ENCODE measurements at regions not wholly inside any gene's neighbourhood (a gene's known extent, or its start where the extent isn't known, plus 50 kb on each side); places are given as distances from the start of the nearest gene placed in this dataset.

- no peaks in the 10 kb centered on the region for H3K9me3 Mint-ChIP-seq
- WGBS (ENCODE audit: insufficient coverage) = no CpG with 5 or more reads among the region's 1 CpG
- H3K4me3 Mint-ChIP-seq = no peak overlapping the region
- no peaks in the 10 kb centered on the region for H3K36me3 Mint-ChIP-seq
- ChIA-PET CTCF (no interaction called here), POLR2A (no interaction called here)
- Histone ChIP-seq H3K4me3 (ENCODE audit: control insufficient read depth in 1 of 2, extremely low read depth in 1 of 2, low read length in 1 of 2) (no peak overlapping the region), H3K27ac (ENCODE audit: low read length) (no peak overlapping the region), H3K36me3 (ENCODE audit: control insufficient read depth in 2 of 2, extremely low read depth in 1 of 2, insufficient read depth in 1 of 2, low read length in 1 of 2) (no peaks in the 10 kb centered on the region), H3K4me1 (ENCODE audit: control insufficient read depth in 1 of 2, extremely low read depth in 1 of 2, insufficient read depth in 2 of 2, low read length in 2 of 2) (no peaks in the 10 kb centered on the region), H3K27me3 (replicated peaks in 1 of 2; ENCODE audit: control insufficient read depth in 2 of 2, extremely low read depth in 1 of 2, insufficient read depth in 2 of 2, low read length in 1 of 2) (peaks cover 0 to 35% of the 10 kb centered on the region in 2 experiments), H3K9me3 (no peaks in the 10 kb centered on the region)
- H3K27me3 Mint-ChIP-seq = peaks cover 35 to 37% of the 10 kb centered on the region in 2 donors
- ATAC-seq (replicated peaks in 1 of 4) (no peak), DNase-seq (no peak)
- H3K4me1 Mint-ChIP-seq = no peaks in the 10 kb centered on the region
- no peak overlapping the region for H3K27ac Mint-ChIP-seq
Measured at GRCh38 chr11:115761348-115761747, 257.1 kb upstream of the CADM1 start.

DNA sequence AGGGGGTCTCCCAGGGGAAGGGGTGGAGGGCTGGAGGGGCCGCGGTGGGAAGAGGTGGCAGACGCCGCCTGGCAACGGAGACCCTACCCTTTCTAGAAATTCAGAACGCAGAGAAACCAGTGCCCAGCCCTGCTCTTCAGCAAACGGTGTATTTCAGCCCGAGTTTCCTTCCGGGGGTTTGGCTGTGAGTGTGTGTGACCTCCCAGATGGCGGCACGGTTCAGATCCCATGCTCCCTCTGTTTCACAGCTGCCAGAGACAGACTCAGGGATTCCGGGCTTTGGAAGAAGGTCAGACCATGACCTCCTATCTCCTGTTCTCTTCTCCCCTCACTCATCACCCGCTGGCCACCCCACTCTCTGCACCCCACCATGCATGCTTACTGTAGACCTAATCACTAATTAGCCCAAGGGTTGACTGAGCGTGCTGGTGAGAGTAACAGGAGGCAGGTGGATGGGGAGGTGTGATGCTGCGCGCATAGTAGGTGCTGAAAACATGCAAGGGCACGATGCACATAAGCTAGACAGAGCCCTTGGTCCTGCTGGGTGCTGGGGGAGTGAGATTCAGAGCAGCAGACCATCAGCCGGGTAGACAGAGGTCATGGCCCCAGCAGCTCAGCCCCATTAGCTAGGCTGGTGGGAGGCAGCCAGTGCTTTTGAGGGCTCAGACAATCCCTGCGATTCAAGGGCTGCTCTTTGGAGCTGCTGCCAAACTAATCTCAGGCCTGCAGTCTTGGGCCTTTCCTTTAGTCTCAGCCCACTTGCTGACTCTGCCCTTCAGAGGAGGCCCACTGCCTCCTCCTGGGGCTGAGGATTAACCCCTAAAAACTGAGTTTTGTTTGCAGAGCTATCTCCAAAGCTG lies 256.5 kb upstream of the CADM1 start:
- Mint-ChIP-seq H3K9me3 (no peaks in the 10 kb centered on the region), H3K36me3 (no peaks in the 10 kb centered on the region), H3K4me3 (peak overlapping the region in 1 of 3 donors; percentile 6), H3K27me3 (peaks cover 36 to 37% of the 10 kb centered on the region in 2 donors), H3K27ac (no peak overlapping the region), H3K4me1 (no peaks in the 10 kb centered on the region)
- H3K9me3 ChIP-seq = no peaks in the 10 kb centered on the region
- DNase-seq = no peak
- ATAC-seq (replicated peaks in 1 of 4) = peak in 1 of 4 experiments; percentile 11
- peaks cover 0 to 35% of the 10 kb centered on the region in 2 experiments for H3K27me3 ChIP-seq (replicated peaks in 1 of 2; ENCODE audit: control insufficient read depth in 2 of 2, extremely low read depth in 1 of 2, insufficient read depth in 2 of 2, low read length in 1 of 2)
- no peak overlapping the region for H3K27ac ChIP-seq (ENCODE audit: low read length)
- ChIA-PET POLR2A (no interaction called here), CTCF (no interaction called here)
- no peaks in the 10 kb centered on the region for H3K36me3 ChIP-seq (ENCODE audit: control insufficient read depth in 2 of 2, extremely low read depth in 1 of 2, insufficient read depth in 1 of 2, low read length in 1 of 2)
- no peaks in the 10 kb centered on the region for H3K4me1 ChIP-seq (ENCODE audit: control insufficient read depth in 1 of 2, extremely low read depth in 1 of 2, insufficient read depth in 2 of 2, low read length in 2 of 2)
- WGBS (ENCODE audit: insufficient coverage) = 56% methylated on average over 13 of the region's 19 CpGs
- no peak overlapping the region for H3K4me3 ChIP-seq (ENCODE audit: control insufficient read depth in 1 of 2, extremely low read depth in 1 of 2, low read length in 1 of 2)

DNA sequence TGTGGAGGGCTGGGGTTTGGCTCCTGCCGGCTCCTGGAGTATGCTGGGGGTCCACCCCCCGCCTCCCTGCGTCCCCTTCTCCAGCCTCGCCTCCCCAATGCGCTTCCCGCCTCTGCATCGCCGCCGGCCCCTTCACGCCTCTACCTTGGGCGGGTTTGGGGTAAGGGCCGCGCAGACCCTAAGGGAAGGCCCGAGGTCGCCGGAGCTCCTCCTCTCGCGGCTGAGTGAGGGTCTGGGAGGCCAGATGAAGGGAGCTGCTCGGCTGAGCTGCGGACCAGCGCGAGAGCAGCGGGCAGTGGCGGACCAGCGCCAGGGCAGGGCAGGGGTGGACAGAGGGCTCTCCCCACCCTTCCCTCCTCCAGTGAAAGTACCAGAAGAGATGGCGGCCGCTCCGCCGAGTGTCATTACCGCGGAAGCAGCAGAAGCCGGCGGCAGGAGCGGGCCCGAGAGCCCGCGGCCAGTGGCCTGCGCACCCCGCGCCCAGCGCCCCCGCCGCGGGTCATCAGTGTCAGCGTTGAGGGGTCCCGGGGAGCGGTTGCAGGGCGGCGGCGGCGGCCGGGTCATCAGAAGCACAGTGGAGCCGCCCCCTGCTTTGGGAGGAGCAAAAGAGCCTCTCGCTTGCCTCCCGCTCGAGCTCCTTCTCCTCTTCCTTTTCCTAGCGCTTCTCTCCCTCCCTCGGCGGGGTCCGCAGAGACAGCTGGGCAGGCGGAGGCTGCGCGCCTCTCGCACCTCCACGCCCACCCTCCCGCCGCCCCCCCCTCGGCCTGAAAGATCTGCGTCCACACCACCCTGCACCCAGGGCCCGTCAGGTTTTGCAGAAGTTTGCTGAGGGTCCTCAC lies 255.6 kb upstream of the CADM1 start:
- Histone ChIP-seq H3K36me3 (ENCODE audit: control insufficient read depth in 2 of 2, extremely low read depth in 1 of 2, insufficient read depth in 1 of 2, low read length in 1 of 2) (no peaks in the 10 kb centered on the region), H3K9me3 (no peaks in the 10 kb centered on the region), H3K4me1 (ENCODE audit: control insufficient read depth in 1 of 2, extremely low read depth in 1 of 2, insufficient read depth in 2 of 2, low read length in 2 of 2) (no peaks in the 10 kb centered on the region), H3K4me3 (ENCODE audit: control insufficient read depth in 1 of 2, extremely low read depth in 1 of 2, low read length in 1 of 2) (peak overlapping the region in 1 of 2 donors; percentile 13), H3K27ac (ENCODE audit: low read length) (no peak overlapping the region), H3K27me3 (replicated peaks in 1 of 2; ENCODE audit: control insufficient read depth in 2 of 2, extremely low read depth in 1 of 2, insufficient read depth in 2 of 2, low read length in 1 of 2) (peaks cover 0 to 35% of the 10 kb centered on the region in 2 experiments)
- Mint-ChIP-seq H3K9me3 (no peaks in the 10 kb centered on the region), H3K4me1 (no peaks in the 10 kb centered on the region), H3K27ac (no peak overlapping the region), H3K27me3 (peaks cover 36 to 37% of the 10 kb centered on the region in 2 donors), H3K36me3 (no peaks in the 10 kb centered on the region), H3K4me3 (no peak overlapping the region)
- WGBS (ENCODE audit: insufficient coverage) = 5% methylated on average over 36 of the region's 70 CpGs
- no peak for DNase-seq
- CTCF ChIA-PET = no interaction called here
- POLR2A ChIA-PET = no interaction called here
- peak in 1 of 4 experiments; percentile 25 for ATAC-seq (replicated peaks in 1 of 4)

DNA sequence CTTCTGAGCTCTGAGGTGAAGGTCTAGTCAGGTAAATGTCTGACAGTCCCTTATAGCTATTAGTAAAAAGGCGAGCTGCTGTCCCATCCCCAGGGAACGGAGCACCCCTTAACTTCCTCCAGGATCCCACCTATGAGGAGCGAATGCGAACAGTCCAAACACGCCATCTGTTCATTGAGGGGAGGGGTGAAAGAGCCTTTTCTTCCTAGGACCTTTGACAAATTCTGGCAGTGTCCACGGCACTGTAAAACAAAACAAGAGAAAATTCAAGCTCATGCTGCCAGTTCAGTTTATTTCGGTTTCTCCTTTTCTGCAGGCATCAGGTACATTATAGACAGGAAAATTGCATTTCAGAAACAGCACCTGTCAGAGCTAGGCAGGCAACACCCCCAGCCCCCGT lies 253.8 kb upstream of the CADM1 start:
- H3K27me3 Mint-ChIP-seq = peaks cover 37 to 38% of the 10 kb centered on the region in 2 donors

GRCh38 chr11:115751243-115752015 lies 247.2 kb upstream of the CADM1 start:
- no peak overlapping the region for H3K4me3 ChIP-seq (ENCODE audit: control insufficient read depth in 1 of 2, extremely low read depth in 1 of 2, low read length in 1 of 2)
- Mint-ChIP-seq H3K27me3 (peaks cover 10 to 16% of the 10 kb centered on the region in 2 donors), H3K4me1 (no peaks in the 10 kb centered on the region), H3K27ac (no peak overlapping the region), H3K36me3 (no peaks in the 10 kb centered on the region), H3K9me3 (peaks cover 0 to 11% (median 2%) of the 10 kb centered on the region in 3 donors), H3K4me3 (no peak overlapping the region)
- DNase-seq = no peak
- no peaks in the 10 kb centered on the region for H3K9me3 ChIP-seq
- no peak for ATAC-seq (replicated peaks in 1 of 4)
- H3K36me3 ChIP-seq (ENCODE audit: control insufficient read depth in 2 of 2, extremely low read depth in 1 of 2, insufficient read depth in 1 of 2, low read length in 1 of 2) = no peaks in the 10 kb centered on the region
- ChIA-PET CTCF (no interaction called here), POLR2A (no interaction called here)
- 34% methylated on average over 2 of the region's 6 CpGs for WGBS (ENCODE audit: insufficient coverage)
- no peaks in the 10 kb centered on the region for H3K4me1 ChIP-seq (ENCODE audit: control insufficient read depth in 1 of 2, extremely low read depth in 1 of 2, insufficient read depth in 2 of 2, low read length in 2 of 2)
- H3K27ac ChIP-seq (ENCODE audit: low read length) = no peak overlapping the region
- peaks cover 0 to 2% of the 10 kb centered on the region in 2 experiments for H3K27me3 ChIP-seq (replicated peaks in 1 of 2; ENCODE audit: control insufficient read depth in 2 of 2, extremely low read depth in 1 of 2, insufficient read depth in 2 of 2, low read length in 1 of 2)

More for the DNA sequence above, 253.8 kb upstream of the CADM1 start:
- Histone ChIP-seq H3K4me1 (ENCODE audit: control insufficient read depth in 1 of 2, extremely low read depth in 1 of 2, insufficient read depth in 2 of 2, low read length in 2 of 2) (no peaks in the 10 kb centered on the region), H3K27me3 (replicated peaks in 1 of 2; ENCODE audit: control insufficient read depth in 2 of 2, extremely low read depth in 1 of 2, insufficient read depth in 2 of 2, low read length in 1 of 2) (peaks cover 0 to 35% of the 10 kb centered on the region in 2 experiments), H3K27ac (ENCODE audit: low read length) (no peak overlapping the region), H3K36me3 (ENCODE audit: control insufficient read depth in 2 of 2, extremely low read depth in 1 of 2, insufficient read depth in 1 of 2, low read length in 1 of 2) (no peaks in the 10 kb centered on the region), H3K4me3 (ENCODE audit: control insufficient read depth in 1 of 2, extremely low read depth in 1 of 2, low read length in 1 of 2) (no peak overlapping the region), H3K9me3 (no peaks in the 10 kb centered on the region)
- ChIA-PET POLR2A (no interaction called here), CTCF (no interaction called here)
- Mint-ChIP-seq H3K27ac (no peak overlapping the region), H3K4me1 (no peaks in the 10 kb centered on the region), H3K4me3 (no peak overlapping the region), H3K9me3 (peaks cover 0 to 7% (median 2%) of the 10 kb centered on the region in 3 donors), H3K36me3 (no peaks in the 10 kb centered on the region)
- ATAC-seq (replicated peaks in 1 of 4) = no peak
- WGBS (ENCODE audit: insufficient coverage) = 86% methylated on average over 2 of the region's 8 CpGs
- DNase-seq = no peak
